HCT116 (cell line): ENCODE measurements at regions not wholly inside any gene's neighbourhood (a gene's known extent, or its start where the extent isn't known, plus 50 kb on each side); places are given as distances from the start of the nearest gene placed in this dataset.

Experiments
- ATAC-seq: fragments of 200-7000 bp; cut with Tn5 transposase; 2 replicates; pipeline ENCODE4 v1.9.1; 2020; ENCODE audit warnings: mild to moderate bottlenecking, moderate library complexity
- BruUV-seq: library from RNA; stranded (reverse); fragments of 400-500 nt; replicated peaks from 2 replicates; lab custom pipeline; 2021; lab: Mats Ljungman, UMichigan
- CTCF ChIA-PET: fragments of 300-600 bp; sonication (Branson Sonifier 250); formaldehyde crosslinking; loops from one replicate; lab custom pipeline; 2021; ENCODE audit warnings: antibody characterized with exemption; lab: Charles Lee
- POLR2A ChIA-PET: fragments of 300-600, 350-600 bp; sonication (Branson Sonifier 250); formaldehyde crosslinking; loops from one replicate; lab custom pipeline; 2021; ENCODE audit warnings: antibody characterized with exemption; lab: Charles Lee
- RAD21 ChIA-PET, 2 experiments: fragments of 300-600 bp; sonication (Branson Sonifier 250); formaldehyde crosslinking; loops; one replicate each; lab custom pipeline; 2023; ENCODE audit warnings: low total read pairs in 2 of 2; ENCODE audit not compliant: uncharacterized antibody in 2 of 2, unreplicated experiment in 2 of 2, low non-redundant PET in 1 of 2; lab: Charles Lee
- DNase-seq: peaks from one replicate; pipeline ENCODE4 v3.0.0-alpha.2; 2010; ENCODE audit warnings: low read depth, low spot score
- H2AFZ ChIP-seq: fragments of 200-600 bp; shearing (Covaris generic), sonication (generic); 2 replicates; pipeline ENCODE4 v1.6.1; 2017; ENCODE audit warnings: low read depth, mixed run types, mixed read lengths, antibody characterized with exemption, low read length; ENCODE audit not compliant: poor library complexity, severe bottlenecking
- H3K27ac ChIP-seq: 2 replicates; pipeline ENCODE4 v1.5.1; 2012; ENCODE audit warnings: low read depth, low read length
- H3K27me3 ChIP-seq: fragments of 200-600 bp; sonication (generic); 2 replicates; pipeline ENCODE4 v1.6.1; 2016; ENCODE audit warnings: mixed run types, low read length, mixed read lengths; ENCODE audit not compliant: insufficient read depth
- H3K36me3 ChIP-seq, 2 experiments: fragments of 200-500 bp in 1 of 2; fragments of 200-600 bp in 1 of 2; sonication (Bioruptor generic) in 1 of 2; sonication (generic) in 1 of 2; 2 replicates each; pipeline versions ENCODE4 v1.5.1 to v1.6.1; 2014 to 2016; ENCODE audit warnings: low read length in 2 of 2, inconsistent platforms in 1 of 2, mixed read lengths in 1 of 2, mixed run types in 1 of 2; ENCODE audit not compliant: insufficient read depth in 2 of 2, control insufficient read depth in 1 of 2
- H3K4me1 ChIP-seq, 2 experiments: fragments of 200-600 bp in 1 of 2; sonication (generic) in 1 of 2; 2 replicates each; pipeline versions ENCODE4 v1.5.1 to v1.6.1; 2012 to 2017; ENCODE audit warnings: low read length in 2 of 2, inconsistent platforms in 1 of 2, mild to moderate bottlenecking in 1 of 2, mixed read lengths in 1 of 2, mixed run types in 1 of 2, moderate library complexity in 1 of 2; ENCODE audit not compliant: insufficient read depth in 2 of 2, control insufficient read depth in 1 of 2
- H3K4me2 ChIP-seq: fragments of 200-600 bp; sonication (generic); 2 replicates; pipeline ENCODE4 v1.6.1; 2017; ENCODE audit warnings: mixed run types, low read length, mixed read lengths
- H3K4me3 ChIP-seq, 2 experiments: fragments of 200-600 bp in 1 of 2; sonication (generic) in 1 of 2; replicated peaks in 1 of 2; 2 replicates each; pipeline ENCODE4 v1.5.1; 2011 to 2016; ENCODE audit warnings: low read length in 2 of 2, control low read depth in 1 of 2, low read depth in 1 of 2, mild to moderate bottlenecking in 1 of 2, mixed read lengths in 1 of 2, mixed run types in 1 of 2
- H3K79me2 ChIP-seq: fragments of 200-600 bp; sonication (generic); 2 replicates; pipeline ENCODE4 v1.6.1; 2017; ENCODE audit warnings: mild to moderate bottlenecking, mixed run types, low read length, moderate library complexity, mixed read lengths; ENCODE audit not compliant: insufficient read depth
- H3K9ac ChIP-seq: fragments of 200-600 bp; sonication (generic); 2 replicates; pipeline ENCODE4 v1.6.1; 2016; ENCODE audit warnings: low read length, mixed read lengths
- H3K9me2 ChIP-seq: fragments of 200-600 bp; sonication (generic), shearing (Covaris generic); 2 replicates; pipeline ENCODE4 v1.6.1; 2017; ENCODE audit warnings: mixed run types, mild to moderate bottlenecking, moderate library complexity; ENCODE audit not compliant: insufficient read depth
- H3K9me3 ChIP-seq, 2 experiments: fragments of 200-500 bp in 1 of 2; fragments of 200-600 bp in 1 of 2; sonication (Bioruptor generic) in 1 of 2; sonication (generic) in 1 of 2; 2 replicates each; pipeline ENCODE4 v1.6.1; 2014 to 2017; ENCODE audit warnings: low read length in 2 of 2, mixed read lengths in 2 of 2, inconsistent platforms in 1 of 2, low read depth in 1 of 2, mild to moderate bottlenecking in 1 of 2, mixed run types in 1 of 2, moderate library complexity in 1 of 2; ENCODE audit not compliant: control insufficient read depth in 1 of 2, insufficient read depth in 1 of 2
- H4K20me1 ChIP-seq: fragments of 200-600 bp; sonication (generic), shearing (Covaris generic); 2 replicates; pipeline ENCODE4 v1.6.1; 2017; ENCODE audit warnings: mixed run types, mild to moderate bottlenecking, moderate library complexity; ENCODE audit not compliant: insufficient read depth
- EGR1 ChIP-seq: IDR thresholded peaks from 2 replicates; pipeline ENCODE4 v1.6.1; 2012; ENCODE audit warnings: low read depth
- ELF1 ChIP-seq: IDR thresholded peaks from 2 replicates; pipeline ENCODE4 v1.6.1; 2012; ENCODE audit warnings: low read depth, borderline replicate concordance
- EZH2 ChIP-seq: fragments of 200-600 bp; sonication (generic); IDR thresholded peaks from 2 replicates; pipeline ENCODE4 v1.6.1; 2017; ENCODE audit warnings: antibody characterized with exemption, mixed run types
- FOSL1 ChIP-seq: IDR thresholded peaks from 2 replicates; pipeline ENCODE4 v1.6.1; 2012; ENCODE audit warnings: low read depth
- SRF ChIP-seq: IDR thresholded peaks from 2 replicates; pipeline ENCODE4 v1.6.1; 2012; ENCODE audit warnings: low read depth
- TCF7L2 ChIP-seq: IDR thresholded peaks from 2 replicates; pipeline ENCODE4 v1.7.0; 2011; ENCODE audit warnings: borderline replicate concordance, inconsistent platforms; ENCODE audit not compliant: insufficient read depth, insufficient read length; ENCODE audit errors: extremely low read depth
- YY1 ChIP-seq: IDR thresholded peaks from 2 replicates; pipeline ENCODE4 v1.6.1; 2011; ENCODE audit warnings: low read length, low read depth, moderate library complexity, mild to moderate bottlenecking; ENCODE audit not compliant: insufficient replicate concordance; ENCODE audit errors: extremely low read depth
- ZFX ChIP-seq: fragments of 450-650 bp; IDR thresholded peaks from 2 replicates; pipeline ENCODE4 v1.6.1; 2017
- ZNF274 ChIP-seq: fragments of 200-500 bp; sonication (Bioruptor generic); IDR thresholded peaks from 2 replicates; pipeline ENCODE4 v1.6.1; 2014; ENCODE audit warnings: mild to moderate bottlenecking, low read depth, low read length, inconsistent platforms
- intact Hi-C: fragments of 100-400 bp; cut with micrococcal nuclease; formaldehyde crosslinking; loops from 2 replicates; pipeline ENCODE4 v1.10.0; 2022
- TF ChIP-seq, protein P1 (sequence below): IDR thresholded peaks from 2 replicates; pipeline ENCODE4 v1.6.1; 2012
- TF ChIP-seq, protein P2 (sequence below): IDR thresholded peaks from 2 replicates; pipeline ENCODE4 v1.6.1; 2011; ENCODE audit warnings: mild to moderate bottlenecking, low read length, moderate library complexity; ENCODE audit not compliant: insufficient replicate concordance; ENCODE audit errors: extremely low read depth
- TF ChIP-seq, protein P3 (sequence below): IDR thresholded peaks from 2 replicates; pipeline ENCODE4 v1.6.1; 2012; ENCODE audit warnings: low read depth
- TF ChIP-seq, protein P4 (sequence below): IDR thresholded peaks from 2 replicates; pipeline ENCODE4 v1.6.1; 2012
- TF ChIP-seq, protein P5 (sequence below), 3 experiments: fragments of 200-600 bp in 1 of 3; sonication (generic) in 1 of 3; IDR thresholded peaks in 2 of 3; conservative IDR thresholded peaks in 1 of 3; 2 replicates each; pipeline ENCODE4 v1.5.1; 2012 to 2017; ENCODE audit warnings: low read depth in 2 of 3, low read length in 2 of 3, antibody characterized with exemption in 1 of 3, borderline replicate concordance in 1 of 3, control low read depth in 1 of 3, mild to moderate bottlenecking in 1 of 3, mixed read lengths in 1 of 3, mixed run types in 1 of 3, moderate library complexity in 1 of 3; ENCODE audit not compliant: insufficient read depth in 1 of 3

GRCh38 chr2:36170805-36171204 lies 184.8 kb upstream of the CRIM1 start:
- intact Hi-C loops, result no loop called here
- no peaks in the 10 kb centered on the region for H3K4me1 ChIP-seq
- ChIA-PET CTCF (no interaction called here), RAD21 (no interaction called here), POLR2A (no interaction called here)
- no peaks in the 10 kb centered on the region for H3K36me3 ChIP-seq
- H3K9me2 ChIP-seq, result no peaks in the 10 kb centered on the region
- H3K4me3 ChIP-seq, result no peak overlapping the region
- H3K9me3 ChIP-seq, result no peaks in the 10 kb centered on the region
- 0 out of 2 replicates have a peak, but pooled peaks cover 6% of the 10 kb centered on the region for H3K27me3 ChIP-seq
- DNase-seq (no peak), ATAC-seq (no peak)
- no TSS peak for BruUV-seq
- H3K9ac ChIP-seq, result no peak overlapping the region
- H2AFZ ChIP-seq, result no peak overlapping the region
- H3K79me2 ChIP-seq, result no peaks in the 10 kb centered on the region
- H4K20me1 ChIP-seq, result no peaks in the 10 kb centered on the region
- H3K27ac ChIP-seq, result no peak overlapping the region
- TF ChIP-seq YY1 (no peak), ZNF274 (no peak), TCF7L2 (no peak), SRF (no peak), EGR1 (no peak), ELF1 (no peak), EZH2 (no peak), ZFX (no peak), FOSL1 (no peak)
- TF ChIP-seq, protein P1, sequence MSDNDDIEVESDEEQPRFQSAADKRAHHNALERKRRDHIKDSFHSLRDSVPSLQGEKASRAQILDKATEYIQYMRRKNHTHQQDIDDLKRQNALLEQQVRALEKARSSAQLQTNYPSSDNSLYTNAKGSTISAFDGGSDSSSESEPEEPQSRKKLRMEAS, result no peak
- TF ChIP-seq, protein P2, sequence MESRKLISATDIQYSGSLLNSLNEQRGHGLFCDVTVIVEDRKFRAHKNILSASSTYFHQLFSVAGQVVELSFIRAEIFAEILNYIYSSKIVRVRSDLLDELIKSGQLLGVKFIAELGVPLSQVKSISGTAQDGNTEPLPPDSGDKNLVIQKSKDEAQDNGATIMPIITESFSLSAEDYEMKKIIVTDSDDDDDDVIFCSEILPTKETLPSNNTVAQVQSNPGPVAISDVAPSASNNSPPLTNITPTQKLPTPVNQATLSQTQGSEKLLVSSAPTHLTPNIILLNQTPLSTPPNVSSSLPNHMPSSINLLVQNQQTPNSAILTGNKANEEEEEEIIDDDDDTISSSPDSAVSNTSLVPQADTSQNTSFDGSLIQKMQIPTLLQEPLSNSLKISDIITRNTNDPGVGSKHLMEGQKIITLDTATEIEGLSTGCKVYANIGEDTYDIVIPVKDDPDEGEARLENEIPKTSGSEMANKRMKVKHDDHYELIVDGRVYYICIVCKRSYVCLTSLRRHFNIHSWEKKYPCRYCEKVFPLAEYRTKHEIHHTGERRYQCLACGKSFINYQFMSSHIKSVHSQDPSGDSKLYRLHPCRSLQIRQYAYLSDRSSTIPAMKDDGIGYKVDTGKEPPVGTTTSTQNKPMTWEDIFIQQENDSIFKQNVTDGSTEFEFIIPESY, result no peak
- TF ChIP-seq, protein P3, sequence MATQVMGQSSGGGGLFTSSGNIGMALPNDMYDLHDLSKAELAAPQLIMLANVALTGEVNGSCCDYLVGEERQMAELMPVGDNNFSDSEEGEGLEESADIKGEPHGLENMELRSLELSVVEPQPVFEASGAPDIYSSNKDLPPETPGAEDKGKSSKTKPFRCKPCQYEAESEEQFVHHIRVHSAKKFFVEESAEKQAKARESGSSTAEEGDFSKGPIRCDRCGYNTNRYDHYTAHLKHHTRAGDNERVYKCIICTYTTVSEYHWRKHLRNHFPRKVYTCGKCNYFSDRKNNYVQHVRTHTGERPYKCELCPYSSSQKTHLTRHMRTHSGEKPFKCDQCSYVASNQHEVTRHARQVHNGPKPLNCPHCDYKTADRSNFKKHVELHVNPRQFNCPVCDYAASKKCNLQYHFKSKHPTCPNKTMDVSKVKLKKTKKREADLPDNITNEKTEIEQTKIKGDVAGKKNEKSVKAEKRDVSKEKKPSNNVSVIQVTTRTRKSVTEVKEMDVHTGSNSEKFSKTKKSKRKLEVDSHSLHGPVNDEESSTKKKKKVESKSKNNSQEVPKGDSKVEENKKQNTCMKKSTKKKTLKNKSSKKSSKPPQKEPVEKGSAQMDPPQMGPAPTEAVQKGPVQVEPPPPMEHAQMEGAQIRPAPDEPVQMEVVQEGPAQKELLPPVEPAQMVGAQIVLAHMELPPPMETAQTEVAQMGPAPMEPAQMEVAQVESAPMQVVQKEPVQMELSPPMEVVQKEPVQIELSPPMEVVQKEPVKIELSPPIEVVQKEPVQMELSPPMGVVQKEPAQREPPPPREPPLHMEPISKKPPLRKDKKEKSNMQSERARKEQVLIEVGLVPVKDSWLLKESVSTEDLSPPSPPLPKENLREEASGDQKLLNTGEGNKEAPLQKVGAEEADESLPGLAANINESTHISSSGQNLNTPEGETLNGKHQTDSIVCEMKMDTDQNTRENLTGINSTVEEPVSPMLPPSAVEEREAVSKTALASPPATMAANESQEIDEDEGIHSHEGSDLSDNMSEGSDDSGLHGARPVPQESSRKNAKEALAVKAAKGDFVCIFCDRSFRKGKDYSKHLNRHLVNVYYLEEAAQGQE, result no peak
- TF ChIP-seq, protein P4, sequence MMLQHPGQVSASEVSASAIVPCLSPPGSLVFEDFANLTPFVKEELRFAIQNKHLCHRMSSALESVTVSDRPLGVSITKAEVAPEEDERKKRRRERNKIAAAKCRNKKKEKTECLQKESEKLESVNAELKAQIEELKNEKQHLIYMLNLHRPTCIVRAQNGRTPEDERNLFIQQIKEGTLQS, result no peak
- TF ChIP-seq, protein P5, sequence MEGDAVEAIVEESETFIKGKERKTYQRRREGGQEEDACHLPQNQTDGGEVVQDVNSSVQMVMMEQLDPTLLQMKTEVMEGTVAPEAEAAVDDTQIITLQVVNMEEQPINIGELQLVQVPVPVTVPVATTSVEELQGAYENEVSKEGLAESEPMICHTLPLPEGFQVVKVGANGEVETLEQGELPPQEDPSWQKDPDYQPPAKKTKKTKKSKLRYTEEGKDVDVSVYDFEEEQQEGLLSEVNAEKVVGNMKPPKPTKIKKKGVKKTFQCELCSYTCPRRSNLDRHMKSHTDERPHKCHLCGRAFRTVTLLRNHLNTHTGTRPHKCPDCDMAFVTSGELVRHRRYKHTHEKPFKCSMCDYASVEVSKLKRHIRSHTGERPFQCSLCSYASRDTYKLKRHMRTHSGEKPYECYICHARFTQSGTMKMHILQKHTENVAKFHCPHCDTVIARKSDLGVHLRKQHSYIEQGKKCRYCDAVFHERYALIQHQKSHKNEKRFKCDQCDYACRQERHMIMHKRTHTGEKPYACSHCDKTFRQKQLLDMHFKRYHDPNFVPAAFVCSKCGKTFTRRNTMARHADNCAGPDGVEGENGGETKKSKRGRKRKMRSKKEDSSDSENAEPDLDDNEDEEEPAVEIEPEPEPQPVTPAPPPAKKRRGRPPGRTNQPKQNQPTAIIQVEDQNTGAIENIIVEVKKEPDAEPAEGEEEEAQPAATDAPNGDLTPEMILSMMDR (IDR thresholded peaks at IDR 0.05 in 2 of 3, conservative IDR thresholded peaks at IDR 0.05 in 1 of 3; ENCODE audit: borderline replicate concordance in 1 of 3, insufficient read depth in 1 of 3, low read depth in 2 of 3, low read length in 2 of 3), result no peak
- TF ChIP-seq, all 23 proteins: peak for 0
- no peak overlapping the region for H3K4me2 ChIP-seq
